Stimulated activated CD4-positive, alpha-beta T cell treated with anti-CD3 and anti-CD28 coated beads, TNF-alpha, amount 100 ng/mL, for 1 hour (primary cell): ENCODE measurements at regions not wholly inside any gene's neighbourhood (a gene's known extent, or its start where the extent isn't known, plus 50 kb on each side); places are given as distances from the start of the nearest gene placed in this dataset.
"Not testable (repeated sequence)": the region's sequence is repeated elsewhere in the genome, so short reads cannot be mapped to it uniquely, and the experiment has no call there.

ENCODE experiments used
- DNase-seq, 3 donors: peaks; one replicate each; pipeline ENCODE4 v3.0.0-alpha.2; 2020; ENCODE audit warnings: low read depth in 3 of 3, low spot score in 1 of 3

GRCh38 chr11:112537846-112538330, 277.2 kb upstream of the PLET1 start:
- DNase-seq = no peak

DNA sequence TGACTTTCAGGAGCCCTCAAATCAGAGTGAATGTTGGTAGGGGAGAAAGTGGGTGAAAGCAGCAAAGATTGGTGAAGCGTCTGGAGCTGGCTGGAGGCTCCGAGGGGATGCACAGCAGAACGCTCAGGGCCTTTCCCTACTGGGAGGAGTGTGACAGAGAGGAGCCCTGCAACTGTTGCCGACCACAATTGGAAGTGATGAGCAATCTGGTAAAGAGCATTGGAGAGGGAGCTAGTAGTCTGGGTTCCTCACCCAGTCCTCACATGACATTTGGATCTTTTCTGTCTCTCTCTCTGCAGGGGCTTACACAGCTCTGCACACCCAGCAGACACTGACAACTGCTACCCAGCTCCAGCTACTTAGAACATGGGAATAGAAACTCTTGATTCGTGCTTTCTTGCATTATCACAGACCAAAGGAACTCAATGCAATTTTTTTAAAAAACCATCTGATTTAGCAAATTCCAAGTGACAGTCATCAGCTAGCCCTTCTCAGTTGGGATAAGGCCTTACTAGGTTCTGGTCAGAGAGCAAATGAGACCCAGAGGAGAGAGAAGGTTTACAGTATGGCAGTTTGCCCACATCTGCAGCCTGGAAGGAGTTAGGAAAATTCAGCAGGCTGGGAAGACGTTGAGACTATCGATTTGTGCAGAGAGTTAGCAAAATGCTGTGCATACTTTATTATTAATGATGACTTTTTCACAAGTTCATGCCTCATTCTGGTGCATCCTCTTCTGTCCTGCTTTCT, 278.0 kb upstream of the PLET1 start:
- no peak for DNase-seq

GRCh38 chr11:112539281-112539555, 278.6 kb upstream of the PLET1 start:
- DNase-seq = not testable (repeated sequence)

GRCh38 chr11:112539741-112540140, 279.1 kb upstream of the PLET1 start:
- no peak for DNase-seq

GRCh38 chr11:112540261-112540660, 279.6 kb upstream of the PLET1 start:
- DNase-seq = no peak

DNA sequence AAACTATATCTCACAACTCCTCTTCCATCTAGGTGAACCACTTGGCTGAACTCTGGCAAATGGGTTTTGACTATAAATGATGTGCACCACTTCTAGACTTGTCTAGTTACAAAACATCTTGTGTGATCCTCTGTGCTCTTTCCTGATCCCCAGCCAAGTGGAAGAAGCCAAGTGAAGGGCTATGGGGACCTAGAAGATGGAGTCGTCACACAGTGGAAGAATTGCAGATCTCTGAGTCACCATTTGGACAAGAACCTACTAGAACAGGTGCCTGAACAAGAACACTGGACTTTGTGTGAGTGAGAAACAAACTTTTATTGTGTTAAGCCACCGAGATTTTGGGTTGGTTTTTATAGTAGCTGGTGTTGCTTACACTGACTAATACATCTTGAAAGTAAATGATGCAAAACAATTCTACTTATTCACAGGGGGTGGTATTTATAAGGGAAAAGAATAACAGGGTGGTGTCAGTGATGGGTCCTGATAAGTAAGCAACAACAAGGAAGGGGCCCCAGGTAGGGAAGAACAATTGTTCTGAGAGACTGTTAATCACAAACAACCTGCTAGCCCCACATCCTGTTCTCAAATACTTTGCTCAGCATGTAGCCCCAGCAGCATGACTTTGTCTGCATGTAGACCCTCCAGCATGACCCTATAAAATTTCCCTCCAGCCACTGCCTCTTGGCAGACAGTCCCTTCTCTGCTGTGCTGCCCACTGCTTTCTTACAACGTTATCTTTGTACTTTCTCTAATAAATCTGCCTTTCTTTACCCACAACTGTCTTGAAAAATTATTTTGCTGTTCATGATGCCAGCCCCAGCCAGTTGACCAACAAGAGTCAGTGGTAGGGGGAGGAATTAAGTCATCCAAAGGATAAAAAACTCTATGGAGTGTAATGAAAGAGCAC, 280.7 kb upstream of the PLET1 start:
- DNase-seq = no peak

DNA sequence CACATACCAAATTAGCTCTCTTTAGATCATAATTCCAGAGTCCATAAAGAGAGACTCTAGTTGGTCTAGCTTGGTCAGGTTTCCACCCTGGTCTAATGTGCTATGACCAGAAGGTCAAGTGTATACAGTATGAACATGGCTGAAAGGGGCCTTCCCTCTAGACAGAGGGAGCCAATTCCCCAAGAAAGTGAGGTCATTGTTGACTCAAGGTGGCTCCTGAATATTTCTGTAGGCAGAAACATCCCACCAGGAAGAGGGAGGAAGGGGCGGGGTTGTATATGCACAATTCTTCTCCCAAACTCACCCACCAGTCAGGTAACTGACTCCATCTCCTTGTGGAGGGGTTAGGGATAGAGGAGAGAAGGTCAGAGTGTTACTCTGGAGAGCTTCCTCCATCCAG, 281.8 kb upstream of the PLET1 start:
- DNase-seq = no peak

GRCh38 chr11:112543390-112543789, 282.7 kb upstream of the PLET1 start:
- no peak for DNase-seq

DNA sequence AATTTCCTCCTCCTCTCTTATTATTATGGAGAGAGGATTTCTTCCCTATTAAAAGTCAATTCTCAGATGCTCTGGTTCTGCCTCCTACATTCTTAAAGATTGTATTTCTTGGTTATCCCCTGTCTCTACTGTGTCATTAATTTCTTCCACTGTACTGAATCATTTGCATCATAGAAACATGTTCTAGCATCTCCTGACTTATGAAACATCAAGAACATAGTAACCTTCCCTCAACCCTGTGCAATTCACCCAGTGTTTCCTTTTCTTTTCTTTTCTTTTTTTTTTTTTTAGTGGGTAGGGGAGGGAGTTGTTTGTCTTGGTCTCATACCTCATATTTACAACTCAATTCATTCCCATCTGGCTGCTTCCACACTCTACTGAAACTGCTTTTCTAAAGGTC, 288.0 kb upstream of the PLET1 start:
- no peak for DNase-seq

GRCh38 chr11:112553205-112553731, 292.6 kb upstream of the PLET1 start:
- no peak for DNase-seq

- no peak for DNase-seq
These were observed 293.9 kb upstream of the PLET1 start for GRCh38 chr11:112554586-112554985.

DNA sequence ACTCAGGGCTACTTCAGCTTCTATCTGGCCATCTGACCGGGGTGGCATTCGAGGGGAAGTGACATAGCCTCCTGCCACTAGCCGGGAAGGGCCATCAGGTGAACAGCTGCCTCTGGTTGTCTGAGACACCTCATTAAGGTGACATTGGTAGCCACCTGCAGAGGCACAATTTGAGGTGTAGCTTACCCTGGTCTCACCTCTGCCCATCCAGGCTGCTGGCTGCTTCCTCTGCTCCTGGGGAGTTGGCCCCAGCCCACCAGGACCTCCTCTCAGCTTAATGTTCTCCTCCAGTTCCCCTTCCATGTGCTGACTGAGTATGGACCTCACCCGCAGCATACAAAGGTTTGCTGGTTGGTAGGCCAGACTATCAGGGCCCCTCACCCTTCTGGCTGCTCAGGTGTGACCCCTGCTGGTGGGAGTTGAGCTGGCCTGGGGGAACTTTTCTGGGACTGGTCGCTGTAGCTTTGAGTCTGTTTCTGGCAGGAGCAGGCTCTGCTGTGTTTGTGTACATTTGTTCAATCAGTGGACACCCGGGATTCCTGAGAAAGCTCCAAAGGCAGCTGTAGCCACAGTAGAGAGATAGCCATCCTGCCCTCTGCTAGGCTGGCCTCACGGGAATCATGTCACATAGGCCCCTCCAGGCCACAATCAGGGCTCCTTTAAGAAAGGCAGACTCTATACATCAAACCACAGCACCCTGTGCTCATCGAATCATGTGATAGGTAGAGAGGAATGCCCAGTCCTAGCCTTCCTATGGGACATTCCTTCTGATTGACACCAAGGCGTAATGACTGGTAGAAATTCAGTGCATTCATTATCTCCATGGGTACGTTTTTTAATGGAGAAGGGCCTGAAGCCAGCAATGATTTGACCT, 295.1 kb upstream of the PLET1 start:
- DNase-seq = peak; percentile 20 to 67 (median 38)

DNA sequence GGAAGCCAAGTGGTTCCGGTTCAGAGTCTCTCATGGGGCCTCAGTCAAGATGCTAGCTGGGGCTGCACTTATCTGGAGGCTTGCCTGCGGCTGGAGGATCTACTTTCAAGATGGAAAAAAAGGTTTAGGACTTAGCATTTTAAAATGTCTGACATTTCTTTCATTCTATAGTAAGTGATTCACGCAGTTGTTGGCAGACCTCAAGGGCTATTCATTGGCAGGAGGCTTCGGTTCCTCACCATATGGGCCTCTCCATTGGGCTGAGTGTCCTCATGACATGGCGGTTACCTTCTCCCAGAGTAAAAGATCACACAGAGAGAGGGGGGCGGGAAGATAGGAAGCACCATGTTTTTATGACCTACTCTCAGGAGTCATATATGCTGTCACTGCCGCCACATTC, 298.0 kb upstream of the PLET1 start:
- no peak for DNase-seq

DNA sequence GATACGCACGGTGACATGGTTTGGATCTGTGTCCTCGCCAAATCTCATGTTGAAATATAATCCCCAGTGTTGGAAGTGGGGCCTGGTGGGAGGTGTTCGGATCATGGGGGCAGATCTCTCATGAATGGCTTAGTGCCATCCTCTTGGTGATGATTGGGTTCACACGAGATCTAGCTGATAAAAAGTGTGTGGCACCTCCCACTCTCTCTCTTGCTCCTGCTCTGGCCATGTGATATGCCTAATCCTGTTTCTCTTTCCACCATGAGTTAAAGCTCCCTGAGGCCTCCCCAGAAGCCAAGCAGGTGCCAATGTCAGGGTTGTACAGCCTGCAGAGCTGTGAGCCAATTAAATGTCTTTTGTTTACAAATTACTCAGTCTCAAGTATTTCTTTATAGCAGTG, 303.1 kb upstream of the PLET1 start:
- DNase-seq = no peak

DNA sequence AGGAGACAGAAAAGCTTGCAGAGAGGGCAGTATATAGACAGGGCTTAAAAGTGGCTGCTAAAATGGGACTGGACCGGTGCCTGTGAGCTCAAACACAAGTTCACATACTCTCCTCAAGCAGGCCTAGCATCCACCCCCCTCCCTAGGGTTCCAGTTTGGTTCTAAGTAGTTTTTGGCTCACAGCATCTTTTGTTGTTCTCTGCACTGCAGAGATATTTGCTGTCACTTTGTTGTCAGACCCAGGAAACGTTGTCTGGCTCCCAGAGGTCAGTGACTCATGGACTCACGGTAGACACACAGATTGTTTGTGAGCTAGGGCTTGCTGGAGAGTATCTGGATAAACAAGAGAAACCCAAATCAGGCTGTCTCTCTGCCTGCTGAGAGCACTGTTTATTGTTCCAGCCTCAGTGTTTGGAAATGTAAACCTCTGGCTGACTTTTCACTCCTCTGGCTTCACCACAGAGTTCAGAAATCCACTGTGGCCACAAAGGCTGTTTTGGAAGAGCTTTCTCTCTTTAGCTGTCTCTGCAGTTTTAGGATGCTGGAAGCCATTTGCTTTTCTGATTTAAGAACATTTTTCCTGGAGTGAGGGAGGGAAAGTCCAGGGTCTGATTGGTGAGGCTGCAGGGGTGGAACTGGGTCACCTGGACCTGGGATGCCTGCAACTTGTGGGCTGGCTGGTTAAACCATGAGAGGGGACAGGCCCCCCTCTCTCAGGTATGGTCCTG, 303.7 kb upstream of the PLET1 start:
- no peak for DNase-seq

DNA sequence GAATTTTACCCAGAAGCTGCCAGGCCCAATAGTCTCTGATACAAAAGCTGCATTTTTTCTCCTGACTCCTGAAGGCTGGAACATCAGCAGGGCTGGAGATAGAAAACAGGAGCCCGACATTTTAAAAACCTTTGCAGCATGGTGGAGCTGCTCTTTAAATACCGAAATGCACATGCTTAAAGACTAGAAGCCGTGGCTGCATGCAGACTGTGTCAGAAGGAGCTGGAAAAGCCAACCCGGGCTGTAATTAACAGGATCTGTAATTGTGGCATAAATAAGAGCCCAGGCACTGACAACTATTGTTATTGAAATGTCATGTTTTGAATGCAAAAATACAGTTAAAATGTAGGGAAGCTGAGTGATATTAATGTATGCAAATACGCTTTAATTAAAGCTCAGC, 304.9 kb upstream of the PLET1 start:
- no peak for DNase-seq

- DNase-seq = no peak
These were observed 305.5 kb upstream of the PLET1 start for GRCh38 chr11:112566124-112566523.

DNA sequence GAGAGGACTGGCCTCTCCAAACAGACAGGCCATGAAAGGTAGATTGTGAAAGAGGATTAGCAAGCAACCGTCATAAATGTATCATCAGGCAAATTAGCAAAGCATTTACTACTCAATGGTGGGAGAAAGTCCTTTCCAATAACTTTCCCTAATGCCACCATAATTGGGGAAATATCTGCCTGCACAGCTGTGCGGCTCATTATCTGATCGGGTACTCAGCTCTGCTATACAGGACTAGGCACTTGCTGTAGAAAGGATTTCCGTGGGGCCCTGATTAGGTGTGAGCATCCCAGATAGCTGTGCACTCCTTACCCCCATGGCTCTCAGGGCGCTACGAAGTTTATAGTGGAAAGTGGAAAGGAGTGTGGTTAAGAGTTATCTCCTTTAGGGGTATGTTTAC, 309.7 kb upstream of the PLET1 start:
- no peak for DNase-seq

DNA sequence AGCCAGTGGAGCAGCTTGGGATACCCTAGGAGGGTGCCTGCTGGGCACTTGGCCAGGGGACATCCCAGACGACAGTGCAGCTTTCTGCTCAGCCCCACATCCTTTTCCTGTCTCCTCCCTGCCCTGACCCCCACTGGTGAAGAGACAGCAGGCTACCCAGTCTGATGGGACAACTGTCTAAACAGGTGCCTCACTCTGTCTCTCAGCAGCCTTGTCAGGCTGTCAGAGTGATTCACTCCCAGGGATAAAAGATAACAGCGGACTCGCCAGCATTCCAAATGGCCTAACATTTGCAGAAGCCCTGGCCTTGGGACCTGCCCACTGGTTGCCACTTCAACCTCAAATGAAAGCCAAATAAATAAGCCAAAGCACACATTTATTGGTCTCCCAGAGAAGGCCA, 318.6 kb upstream of the PLET1 start:
- no peak for DNase-seq

- no peak for DNase-seq
These were observed 320.2 kb upstream of the PLET1 start for GRCh38 chr11:112580864-112581263.

- no peak for DNase-seq
These were observed 321.1 kb upstream of the PLET1 start for GRCh38 chr11:112581747-112582146.
